B cell (primary cell): ENCODE measurements at regions not wholly inside any gene's neighbourhood (a gene's known extent, or its start where the extent isn't known, plus 50 kb on each side); places are given as distances from the start of the nearest gene placed in this dataset.

ENCODE experiments used
- ATAC-seq: fragments of 200-7000 bp; cut with Tn5 transposase; one replicate; pipeline ENCODE4 v1.10.0; 2021; ENCODE audit warnings: low read depth, mild to moderate bottlenecking, moderate number of reproducible peaks, moderate library complexity
- CTCF ChIA-PET: fragments of 350-600 bp; sonication (Branson Sonifier 250); formaldehyde crosslinking; loops from one replicate; lab custom pipeline; 2021; ENCODE audit warnings: antibody characterized with exemption, inconsistent platforms; lab: Charles Lee
- POLR2A ChIA-PET: fragments of 350-600 bp; sonication (Branson Sonifier 250); formaldehyde crosslinking; loops from one replicate; lab custom pipeline; 2021; ENCODE audit warnings: antibody characterized with exemption; lab: Charles Lee
- DNase-seq: peaks from one replicate; pipeline ENCODE4 v3.0.0; 2013
- H2AFZ ChIP-seq: 2 replicates; pipeline ENCODE4 v1.6.1; 2012; ENCODE audit warnings: mild to moderate bottlenecking, low read depth, low read length; ENCODE audit not compliant: insufficient read depth, poor library complexity, severe bottlenecking
- H3K27ac ChIP-seq, 2 donors: 1 replicate in 1 of 2; 2 replicates in 1 of 2; pipeline ENCODE4 v1.5.1; 2012 to 2013; ENCODE audit warnings: low read length in 2 of 2, mild to moderate bottlenecking in 2 of 2, moderate library complexity in 1 of 2
- H3K27me3 ChIP-seq, 4 experiments: fragments of 200-600 bp in 1 of 4; sonication (generic) in 1 of 4; replicated peaks in 1 of 4; 1 replicate in 2 of 4; 2 replicates in 2 of 4; pipeline versions ENCODE4 v1.6.1 to v1.7.0; 2013 to 2016; ENCODE audit warnings: low read length in 3 of 4, mild to moderate bottlenecking in 2 of 4, mixed read lengths in 1 of 4, moderate library complexity in 1 of 4; ENCODE audit not compliant: insufficient read depth in 4 of 4, control insufficient read depth in 3 of 4; ENCODE audit errors: control extremely low read depth in 1 of 4
- H3K36me3 ChIP-seq, 2 experiments: replicated peaks in 1 of 2; 1 replicate in 1 of 2; 2 replicates in 1 of 2; pipeline versions ENCODE4 v1.6.1 to v1.7.1; 2013; ENCODE audit warnings: low read length in 1 of 2; ENCODE audit not compliant: insufficient read depth in 2 of 2, control insufficient read depth in 1 of 2; ENCODE audit errors: control extremely low read depth in 1 of 2, extremely low read depth in 1 of 2
- H3K4me1 ChIP-seq, 2 donors: fragments of 200-600 bp in 1 of 2; sonication (generic) in 1 of 2; 1 replicate in 1 of 2; 2 replicates in 1 of 2; pipeline versions ENCODE4 v1.5.1 to v1.6.1; 2013 to 2017; ENCODE audit warnings: low read length in 2 of 2; ENCODE audit not compliant: control insufficient read depth in 2 of 2, insufficient read depth in 2 of 2
- H3K4me2 ChIP-seq: replicated peaks from 2 replicates; pipeline ENCODE3; 2012; ENCODE audit warnings: mild to moderate bottlenecking, low read depth, low read length; ENCODE audit not compliant: poor library complexity, severe bottlenecking
- H3K4me3 ChIP-seq, 5 experiments: fragments of 200-600 bp in 1 of 5; sonication (generic) in 1 of 5; 1 replicate in 3 of 5; 2 replicates in 2 of 5; pipeline versions ENCODE4 v1.5.1 to v1.7.0; 2011 to 2016; ENCODE audit warnings: low read length in 4 of 5, mild to moderate bottlenecking in 4 of 5, low read depth in 2 of 5, control low read depth in 1 of 5, moderate library complexity in 1 of 5; ENCODE audit not compliant: insufficient read depth in 1 of 5; ENCODE audit errors: control extremely low read depth in 1 of 5, extremely low read depth in 1 of 5
- H3K79me2 ChIP-seq: fragments of 200-600 bp; sonication (generic); one replicate; pipeline ENCODE4 v1.6.0; 2016; ENCODE audit warnings: low read length; ENCODE audit not compliant: control insufficient read depth, insufficient read depth
- H3K9ac ChIP-seq: fragments of 200-600 bp; sonication (generic); 2 replicates; pipeline ENCODE4 v1.6.1; 2017; ENCODE audit warnings: mild to moderate bottlenecking, low read length, moderate library complexity
- H3K9me3 ChIP-seq, 3 donors: one replicate each; pipeline versions ENCODE4 v1.6.1 to v1.7.1; 2013; ENCODE audit warnings: low read length in 2 of 3; ENCODE audit not compliant: control insufficient read depth in 2 of 3, insufficient read depth in 1 of 3; ENCODE audit errors: control extremely low read depth in 1 of 3
- H4K20me1 ChIP-seq: 2 replicates; pipeline ENCODE4 v1.6.0; 2012; ENCODE audit warnings: mild to moderate bottlenecking, low read length; ENCODE audit not compliant: insufficient read depth, control insufficient read depth, poor library complexity, severe bottlenecking
- H3K27ac Mint-ChIP-seq: one replicate; pipeline ENCODE4 v1.8.0; 2021; ENCODE audit warnings: mixed read lengths
- H3K27me3 Mint-ChIP-seq: one replicate; pipeline ENCODE4 v1.8.0; 2021; ENCODE audit warnings: mixed read lengths
- H3K4me1 Mint-ChIP-seq: one replicate; pipeline ENCODE4 v1.8.0; 2021; ENCODE audit warnings: mixed read lengths
- H3K4me3 Mint-ChIP-seq: one replicate; pipeline ENCODE4 v1.8.0; 2021; ENCODE audit warnings: mixed read lengths
- H3K9me3 Mint-ChIP-seq: one replicate; pipeline ENCODE4 v1.8.0; 2022; ENCODE audit warnings: mixed read lengths; ENCODE audit not compliant: insufficient read depth
- CTCF ChIP-seq: fragments of 200-600 bp; IDR thresholded peaks from one replicate; pipeline ENCODE4 v1.8.0; 2022; ENCODE audit warnings: antibody characterized with exemption, mild to moderate bottlenecking
- EZH2 ChIP-seq: IDR thresholded peaks from 2 replicates; pipeline ENCODE4 v1.6.1; 2012; ENCODE audit warnings: borderline replicate concordance, low read depth, mild to moderate bottlenecking, moderate library complexity, low read length; ENCODE audit not compliant: insufficient read depth, poor library complexity, severe bottlenecking
- WGBS: methylation state at CpG from one replicate; pipeline ENCODE4 v1.1.5; 2013; ENCODE audit warnings: missing lambda C conversion rate; ENCODE audit not compliant: insufficient coverage; 5-methylcytosine and 5-hydroxymethylcytosine counted together
- intact Hi-C: fragments of 100-400 bp; cut with micrococcal nuclease; formaldehyde crosslinking; loops from one replicate; pipeline ENCODE4 v1.10.0; 2022

- no peak for DNase-seq
- Histone ChIP-seq H3K27ac (no peak overlapping the region), H3K4me1 (no peaks in the 10 kb centered on the region), H4K20me1 (no peaks in the 10 kb centered on the region), H3K36me3 (no peaks in the 10 kb centered on the region), H3K9ac (no peak overlapping the region), H3K9me3 (no peaks in the 10 kb centered on the region), H3K4me3 (no peak overlapping the region), H3K27me3 (no peaks in the 10 kb centered on the region), H3K4me2 (no peak overlapping the region), H3K79me2 (no peaks in the 10 kb centered on the region), H2AFZ (no peak overlapping the region)
- Mint-ChIP-seq H3K9me3 (no peaks in the 10 kb centered on the region), H3K4me1 (no peaks in the 10 kb centered on the region), H3K27me3 (no peaks in the 10 kb centered on the region), H3K27ac (no peak overlapping the region), H3K4me3 (no peak overlapping the region)
- no peak for TF ChIP-seq EZH2
- no peak for TF ChIP-seq CTCF
- ChIA-PET POLR2A (no interaction called here), CTCF (no interaction called here)
- intact Hi-C loops, result no loop called here
- 92% methylated on average over 6 of the region's 7 CpGs for WGBS
- ATAC-seq, result no peak
Observed at GRCh38 chr9:81031422-81032029, 657.8 kb downstream of the TLE1 start.

- intact Hi-C loops, result no loop called here
- Histone ChIP-seq H3K4me2 (no peak overlapping the region), H3K36me3 (no peaks in the 10 kb centered on the region), H4K20me1 (no peaks in the 10 kb centered on the region), H2AFZ (no peak overlapping the region), H3K9me3 (no peaks in the 10 kb centered on the region), H3K4me3 (no peak overlapping the region), H3K79me2 (no peaks in the 10 kb centered on the region), H3K4me1 (no peaks in the 10 kb centered on the region), H3K27me3 (no peaks in the 10 kb centered on the region), H3K9ac (no peak overlapping the region), H3K27ac (no peak overlapping the region)
- no peaks in the 10 kb centered on the region for H3K9me3 Mint-ChIP-seq
- ChIA-PET CTCF (no interaction called here), POLR2A (no interaction called here)
- H3K4me3 Mint-ChIP-seq, result no peak overlapping the region
- TF ChIP-seq EZH2 (no peak), CTCF (no peak)
- no peak for DNase-seq
- H3K4me1 Mint-ChIP-seq, result no peaks in the 10 kb centered on the region
- H3K27me3 Mint-ChIP-seq, result no peaks in the 10 kb centered on the region
- H3K27ac Mint-ChIP-seq, result no peak overlapping the region
- ATAC-seq, result no peak
Observed at GRCh38 chr9:81030027-81030426, 659.3 kb downstream of the TLE1 start.
